NCI-H1417 (cell line): ENCODE measurements at regions not wholly inside any gene's neighbourhood (a gene's known extent, or its start where the extent isn't known, plus 50 kb on each side); places are given as distances from the start of the nearest gene placed in this dataset.

Experiments
- DNase-seq, 3 experiments: peaks; one replicate each; lab custom pipeline; 2025; lab: John Stamatoyannopoulos, UW

GRCh38 chr15:39473298-39473947 lies 107.5 kb upstream of the THBS1 start:
- DNase-seq, result no peak

- DNase-seq, result no peak
These were observed 106.2 kb upstream of the THBS1 start for GRCh38 chr15:39474657-39475056.

- no peak for DNase-seq
These were observed 101.9 kb upstream of the THBS1 start for GRCh38 chr15:39478996-39479395.

GRCh38 chr15:39479911-39480310 lies 101.0 kb upstream of the THBS1 start:
- DNase-seq, result no peak

- DNase-seq, result no peak
These were observed 98.4 kb upstream of the THBS1 start for GRCh38 chr15:39482459-39482858.

- no peak for DNase-seq
These were observed 94.0 kb upstream of the THBS1 start for GRCh38 chr15:39486621-39487457.

GRCh38 chr15:39487458-39487735 lies 93.5 kb upstream of the THBS1 start:
- DNase-seq, result no peak

GRCh38 chr15:39488516-39488915 lies 92.4 kb upstream of the THBS1 start:
- DNase-seq, result no peak

- DNase-seq, result no peak
These were observed 91.9 kb upstream of the THBS1 start for GRCh38 chr15:39488961-39489360.

- DNase-seq, result no peak
These were observed 89.6 kb upstream of the THBS1 start for GRCh38 chr15:39491115-39491885.

GRCh38 chr15:39491886-39492490 lies 88.9 kb upstream of the THBS1 start:
- DNase-seq, result no peak

- no peak for DNase-seq
These were observed 87.3 kb upstream of the THBS1 start for GRCh38 chr15:39493424-39494067.

GRCh38 chr15:39494462-39494861 lies 86.4 kb upstream of the THBS1 start:
- DNase-seq, result no peak

GRCh38 chr15:39495871-39496840 lies 84.7 kb upstream of the THBS1 start:
- DNase-seq, result no peak

GRCh38 chr15:39497016-39497758 lies 83.7 kb upstream of the THBS1 start:
- DNase-seq, result no peak

GRCh38 chr15:39497759-39498565 lies 82.9 kb upstream of the THBS1 start:
- DNase-seq, result no peak

GRCh38 chr15:39498629-39499028 lies 82.2 kb upstream of the THBS1 start:
- DNase-seq, result no peak

GRCh38 chr15:39499042-39499441 lies 81.8 kb upstream of the THBS1 start:
- no peak for DNase-seq

- no peak for DNase-seq
These were observed 81.2 kb upstream of the THBS1 start for GRCh38 chr15:39499681-39500080.
